ENCODE measurements at regions not wholly inside any gene's neighbourhood (a gene's known extent, or its start where the extent isn't known, plus 50 kb on each side); places are given as distances from the start of the nearest gene placed in this dataset.

GRCh38 chr17:30600830-30601494 lies 123.8 kb downstream of the GOSR1 start:
- H2AFZ ChIP-seq (ENCODE audit: control insufficient read depth, low read length): peak overlapping the region; percentile 88
- H4K20me1 ChIP-seq (ENCODE audit: control insufficient read depth, extremely low read depth, insufficient read depth, low read length): no peaks in the 10 kb centered on the region
- TF ChIP-seq CTCF (optimal IDR thresholded peaks at IDR 0.05 in 1 of 3, IDR thresholded peaks at IDR 0.05 in 1 of 3, conservative IDR thresholded peaks at IDR 0.05 in 1 of 3; ENCODE audit: extremely low read depth in 1 of 3, insufficient read depth in 2 of 3, low read length in 3 of 3): no peak
- TF ChIP-seq EZH2 (IDR thresholded peaks at IDR 0.05; ENCODE audit: low read length): no peak
- peaks cover 30% of the 10 kb centered on the region for H3K79me2 ChIP-seq (ENCODE audit: control insufficient read depth, insufficient read depth, low read length)
- dilution Hi-C loops (cut with MboI; ENCODE audit: extremely low pct_ligation_motif_present, low sequenced_read_pairs): no loop called here
- no peaks in the 10 kb centered on the region for H3K9me3 ChIP-seq (ENCODE audit: control insufficient read depth, low read depth, low read length)
- H3K36me3 ChIP-seq (ENCODE audit: control insufficient read depth in 2 of 2, extremely low read depth in 1 of 2, insufficient read depth in 2 of 2, low read length in 2 of 2): no peaks in the 10 kb centered on the region
- FAIRE-seq (no peak), DNase-seq (ENCODE audit: low read depth, low spot score) (no peak)
- peak overlapping the region; percentile 50 for H3K4me2 ChIP-seq (ENCODE audit: control insufficient read depth, extremely low read depth, insufficient read depth, low read depth, low read length)
- H3K9ac ChIP-seq (ENCODE audit: control insufficient read depth, extremely low read depth, insufficient read depth, low read length): peak overlapping the region; percentile 80
- no peaks in the 10 kb centered on the region for H3K27me3 ChIP-seq (ENCODE audit: control insufficient read depth, extremely low read depth, insufficient read depth, low read length)
- peaks cover 8% of the 10 kb centered on the region for H3K4me1 ChIP-seq (ENCODE audit: control insufficient read depth, extremely low read depth, insufficient read depth, low read length)
- no peaks in the 10 kb centered on the region for H3K9me1 ChIP-seq (ENCODE audit: control insufficient read depth, extremely low read depth, insufficient read depth, low read length)
- peak overlapping the region; percentile 78 to 87 (median 87) for H3K4me3 ChIP-seq (ENCODE audit: control insufficient read depth in 2 of 3, extremely low read depth in 1 of 3, insufficient read depth in 2 of 3, low read depth in 1 of 3, low read length in 3 of 3)
- peak overlapping the region; percentile 41 for H3K27ac ChIP-seq (ENCODE audit: control insufficient read depth, insufficient read depth, low read length)

- H3K4me2 ChIP-seq (ENCODE audit: control insufficient read depth, extremely low read depth, insufficient read depth, low read depth, low read length): peak overlapping the region; percentile 92
- DNase-seq (ENCODE audit: low read depth, low spot score): no peak
- no peak for FAIRE-seq
These were observed 123.0 kb downstream of the GOSR1 start for GRCh38 chr17:30600060-30600829.

More at GRCh38 chr17:30600060-30600829, 123.0 kb downstream of the GOSR1 start:
- peaks cover 8% of the 10 kb centered on the region for H3K4me1 ChIP-seq (ENCODE audit: control insufficient read depth, extremely low read depth, insufficient read depth, low read length)
- no peaks in the 10 kb centered on the region for H4K20me1 ChIP-seq (ENCODE audit: control insufficient read depth, extremely low read depth, insufficient read depth, low read length)
- dilution Hi-C loops (cut with MboI; ENCODE audit: extremely low pct_ligation_motif_present, low sequenced_read_pairs): no loop called here
- H3K9me1 ChIP-seq (ENCODE audit: control insufficient read depth, extremely low read depth, insufficient read depth, low read length): no peaks in the 10 kb centered on the region
- H3K79me2 ChIP-seq (ENCODE audit: control insufficient read depth, insufficient read depth, low read length): peaks cover 25% of the 10 kb centered on the region
- peak overlapping the region; percentile 95 for H2AFZ ChIP-seq (ENCODE audit: control insufficient read depth, low read length)
- peak overlapping the region; percentile 78 to 87 (median 87) for H3K4me3 ChIP-seq (ENCODE audit: control insufficient read depth in 2 of 3, extremely low read depth in 1 of 3, insufficient read depth in 2 of 3, low read depth in 1 of 3, low read length in 3 of 3)
- H3K9ac ChIP-seq (ENCODE audit: control insufficient read depth, extremely low read depth, insufficient read depth, low read length): peak overlapping the region; percentile 80
- peak overlapping the region; percentile 41 for H3K27ac ChIP-seq (ENCODE audit: control insufficient read depth, insufficient read depth, low read length)
- no peaks in the 10 kb centered on the region for H3K27me3 ChIP-seq (ENCODE audit: control insufficient read depth, extremely low read depth, insufficient read depth, low read length)
- peak; percentile 57 to 77 (median 60) for TF ChIP-seq CTCF (optimal IDR thresholded peaks at IDR 0.05 in 1 of 3, IDR thresholded peaks at IDR 0.05 in 1 of 3, conservative IDR thresholded peaks at IDR 0.05 in 1 of 3; ENCODE audit: extremely low read depth in 1 of 3, insufficient read depth in 2 of 3, low read length in 3 of 3)
- no peak for TF ChIP-seq EZH2 (IDR thresholded peaks at IDR 0.05; ENCODE audit: low read length)
- H3K36me3 ChIP-seq (ENCODE audit: control insufficient read depth in 2 of 2, extremely low read depth in 1 of 2, insufficient read depth in 2 of 2, low read length in 2 of 2): no peaks in the 10 kb centered on the region
- H3K9me3 ChIP-seq (ENCODE audit: control insufficient read depth, low read depth, low read length): no peaks in the 10 kb centered on the region

Measured in keratinocyte (primary cell).